ENCODE measurements at regions not wholly inside any gene's neighbourhood (a gene's known extent, or its start where the extent isn't known, plus 50 kb on each side); places are given as distances from the start of the nearest gene placed in this dataset.

DNA sequence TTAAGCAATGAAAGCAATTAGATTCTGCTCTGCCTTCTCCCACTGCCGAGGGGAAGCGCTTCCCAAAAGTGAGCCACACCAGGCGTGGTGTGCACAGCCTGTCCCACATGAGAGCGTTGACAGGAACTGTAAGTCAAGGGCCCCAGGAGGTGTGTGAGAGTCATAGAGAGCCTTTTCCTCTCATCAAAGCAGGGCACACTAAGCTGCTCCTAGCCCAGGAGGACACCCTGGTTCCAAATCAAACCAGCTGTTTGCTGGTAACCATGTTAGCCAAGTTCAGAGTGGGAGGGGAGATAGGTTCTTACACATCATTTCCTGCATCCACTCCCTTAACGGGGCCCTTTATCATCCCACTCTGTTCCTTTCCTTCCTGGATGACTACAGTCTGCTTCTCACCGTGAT is 98.3 kb downstream of the SPTSSA start:
- Histone ChIP-seq H3K4me1 (replicated peaks; ENCODE audit: insufficient read depth) (peaks cover 32% of the 10 kb centered on the region), H3K4me2 (peak overlapping the region; percentile 39), H4K20me1 (ENCODE audit: insufficient read depth) (no peaks in the 10 kb centered on the region), H3K27me3 (ENCODE audit: insufficient read depth, low read depth) (no peaks in the 10 kb centered on the region), H3K79me2 (ENCODE audit: low read depth) (no peaks in the 10 kb centered on the region), H3F3A (ENCODE audit: insufficient read depth, low read depth) (peaks cover 22% of the 10 kb centered on the region; the same call in 1 of the 2 replicates), H3K27ac (peak overlapping the region; percentile 55), H3K9me2 (ENCODE audit: insufficient read depth) (no peaks in the 10 kb centered on the region), H2AFZ (0 out of 2 replicates have a peak overlapping the region, but pooled peaks have one; percentile 39), H3K36me3 (ENCODE audit: low read depth) (no peaks in the 10 kb centered on the region), H3K4me3 (peak overlapping the region; percentile 28; the same call in 1 of the 2 replicates), H3K9me3 (ENCODE audit: insufficient read depth, low read depth) (no peaks in the 10 kb centered on the region; the same call in 1 of the 2 replicates)
- no peak for TF ChIP-seq EZH2 (IDR thresholded peaks at IDR 0.05; ENCODE audit: low read depth)
- TF ChIP-seq, protein P1, sequence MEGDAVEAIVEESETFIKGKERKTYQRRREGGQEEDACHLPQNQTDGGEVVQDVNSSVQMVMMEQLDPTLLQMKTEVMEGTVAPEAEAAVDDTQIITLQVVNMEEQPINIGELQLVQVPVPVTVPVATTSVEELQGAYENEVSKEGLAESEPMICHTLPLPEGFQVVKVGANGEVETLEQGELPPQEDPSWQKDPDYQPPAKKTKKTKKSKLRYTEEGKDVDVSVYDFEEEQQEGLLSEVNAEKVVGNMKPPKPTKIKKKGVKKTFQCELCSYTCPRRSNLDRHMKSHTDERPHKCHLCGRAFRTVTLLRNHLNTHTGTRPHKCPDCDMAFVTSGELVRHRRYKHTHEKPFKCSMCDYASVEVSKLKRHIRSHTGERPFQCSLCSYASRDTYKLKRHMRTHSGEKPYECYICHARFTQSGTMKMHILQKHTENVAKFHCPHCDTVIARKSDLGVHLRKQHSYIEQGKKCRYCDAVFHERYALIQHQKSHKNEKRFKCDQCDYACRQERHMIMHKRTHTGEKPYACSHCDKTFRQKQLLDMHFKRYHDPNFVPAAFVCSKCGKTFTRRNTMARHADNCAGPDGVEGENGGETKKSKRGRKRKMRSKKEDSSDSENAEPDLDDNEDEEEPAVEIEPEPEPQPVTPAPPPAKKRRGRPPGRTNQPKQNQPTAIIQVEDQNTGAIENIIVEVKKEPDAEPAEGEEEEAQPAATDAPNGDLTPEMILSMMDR (conservative IDR thresholded peaks at IDR 0.05), result no peak
- intact Hi-C loops (cut with micrococcal nuclease; ENCODE audit: unreplicated experiment), result no loop called here
- POLR2A ChIA-PET (ENCODE audit: unreplicated experiment), result interaction anchor here (0.6 kb wide), 1 partner anchor 402 kb away, joined by 3 read pairs; no protein-coding TSS in a partner anchor
- TSS peak; percentile 88 for BruUV-seq (replicated peaks)
- CTCF ChIA-PET, result no interaction called here
- no peak for DNase-seq

DNA sequence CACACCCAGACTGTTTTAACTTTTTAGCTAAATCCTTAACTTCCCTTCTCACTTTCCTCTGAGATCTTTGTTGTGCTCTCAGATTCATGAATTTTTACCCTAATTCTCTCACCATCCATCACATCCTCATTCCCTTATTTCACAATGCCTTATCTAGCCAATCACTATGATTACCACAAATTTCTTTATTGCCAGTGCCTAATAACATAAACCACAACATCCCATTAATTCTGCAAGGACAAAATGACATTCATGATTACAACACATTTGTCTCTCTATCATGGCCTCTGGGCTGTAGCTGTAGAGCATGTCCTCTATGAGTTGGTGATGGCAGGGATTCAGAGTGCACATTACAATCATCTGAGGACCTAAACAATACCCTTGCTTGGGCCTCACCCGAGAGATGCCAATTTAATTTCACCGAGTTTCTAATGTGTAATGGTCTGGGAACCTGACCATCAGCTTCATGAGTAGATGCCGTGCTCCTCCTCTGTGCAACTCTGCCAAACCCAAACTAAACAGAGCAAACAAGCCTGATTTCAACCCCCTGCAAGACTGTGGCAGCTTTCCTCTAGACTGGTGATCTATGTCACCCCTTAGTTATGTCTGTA is 99.3 kb downstream of the SPTSSA start:
- Histone ChIP-seq H3K36me3 (ENCODE audit: low read depth) (no peaks in the 10 kb centered on the region), H3K9me2 (ENCODE audit: insufficient read depth) (no peaks in the 10 kb centered on the region), H3K9me3 (ENCODE audit: insufficient read depth, low read depth) (no peaks in the 10 kb centered on the region; the same call in 1 of the 2 replicates), H3K27me3 (ENCODE audit: insufficient read depth, low read depth) (no peaks in the 10 kb centered on the region), H3K4me1 (replicated peaks; ENCODE audit: insufficient read depth) (peaks cover 23% of the 10 kb centered on the region), H3K27ac (no peak overlapping the region), H3F3A (ENCODE audit: insufficient read depth, low read depth) (peaks cover 13% of the 10 kb centered on the region; the same call in 1 of the 2 replicates), H3K4me3 (no peak overlapping the region), H3K4me2 (no peak overlapping the region), H2AFZ (no peak overlapping the region), H4K20me1 (ENCODE audit: insufficient read depth) (no peaks in the 10 kb centered on the region), H3K79me2 (ENCODE audit: low read depth) (no peaks in the 10 kb centered on the region)
- ChIA-PET CTCF (no interaction called here), POLR2A (ENCODE audit: unreplicated experiment) (no interaction called here)
- intact Hi-C loops (cut with micrococcal nuclease; ENCODE audit: unreplicated experiment), result no loop called here
- TF ChIP-seq, protein P1 (conservative IDR thresholded peaks at IDR 0.05), result no peak
- TF ChIP-seq EZH2 (IDR thresholded peaks at IDR 0.05; ENCODE audit: low read depth), result no peak
- no peak for DNase-seq
- BruUV-seq (replicated peaks), result no TSS peak

DNA sequence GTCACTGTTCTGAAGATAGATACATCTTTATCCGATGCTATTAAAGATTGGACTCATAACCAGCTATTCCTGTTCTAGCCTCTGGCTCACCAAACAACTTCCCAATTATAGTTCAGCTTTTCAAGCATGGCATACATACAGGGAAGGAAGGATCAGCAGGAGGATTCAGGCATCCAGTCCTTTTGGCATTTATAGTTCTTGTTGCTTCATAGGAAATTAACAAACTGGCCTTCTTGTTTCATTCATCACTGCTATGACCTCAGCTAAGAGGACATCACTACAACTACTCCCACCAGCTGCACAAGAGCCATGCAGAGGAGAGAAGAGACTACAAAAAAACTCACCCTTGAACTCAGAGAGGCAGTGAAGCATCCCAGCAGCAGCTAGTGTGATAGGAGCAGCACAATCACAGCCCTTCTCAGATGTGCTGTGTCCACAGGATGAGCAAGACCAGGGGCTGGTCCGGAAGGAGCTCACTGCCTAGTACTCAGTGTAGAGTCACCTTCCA is 100.5 kb downstream of the SPTSSA start:
- no peak overlapping the region for H3K27ac ChIP-seq
- no peak overlapping the region for H3K4me3 ChIP-seq
- CTCF ChIA-PET, result no interaction called here
- no peaks in the 10 kb centered on the region for H3K79me2 ChIP-seq (ENCODE audit: low read depth)
- TF ChIP-seq, protein P1 (conservative IDR thresholded peaks at IDR 0.05), result no peak
- no peak for TF ChIP-seq EZH2 (IDR thresholded peaks at IDR 0.05; ENCODE audit: low read depth)
- peak in 1 of 2 experiments; percentile 41 for DNase-seq
- intact Hi-C loops (cut with micrococcal nuclease; ENCODE audit: unreplicated experiment), result no loop called here
- no peaks in the 10 kb centered on the region for H3K9me2 ChIP-seq (ENCODE audit: insufficient read depth)
- H3K4me2 ChIP-seq, result no peak overlapping the region
- peaks cover 12% of the 10 kb centered on the region; the same call in 1 of the 2 replicates for H3F3A ChIP-seq (ENCODE audit: insufficient read depth, low read depth)
- H4K20me1 ChIP-seq (ENCODE audit: insufficient read depth), result no peaks in the 10 kb centered on the region
- POLR2A ChIA-PET (ENCODE audit: unreplicated experiment), result no interaction called here
- H3K9me3 ChIP-seq (ENCODE audit: insufficient read depth, low read depth), result no peaks in the 10 kb centered on the region; the same call in 1 of the 2 replicates
- H3K4me1 ChIP-seq (replicated peaks; ENCODE audit: insufficient read depth), result peaks cover 18% of the 10 kb centered on the region
- H2AFZ ChIP-seq, result no peak overlapping the region
- no peaks in the 10 kb centered on the region for H3K36me3 ChIP-seq (ENCODE audit: low read depth)
- BruUV-seq (replicated peaks), result no TSS peak
- H3K27me3 ChIP-seq (ENCODE audit: insufficient read depth, low read depth), result no peaks in the 10 kb centered on the region
